H9 (cell line): ENCODE measurements at regions not wholly inside any gene's neighbourhood (a gene's known extent, or its start where the extent isn't known, plus 50 kb on each side); places are given as distances from the start of the nearest gene placed in this dataset.

Experiments
- DNase-seq: peaks from one replicate; pipeline ENCODE4 v3.0.0-alpha.2; 2017
- H2AFZ ChIP-seq: one replicate; pipeline ENCODE4 v1.6.1; 2013; ENCODE audit warnings: mild to moderate bottlenecking, low read length, control low read depth, moderate library complexity
- H2AK5ac ChIP-seq: 2 replicates; pipeline ENCODE4 v1.6.1; 2013; ENCODE audit warnings: low read length, control low read depth, mixed read lengths; ENCODE audit not compliant: insufficient read length
- H2BK120ac ChIP-seq: one replicate; pipeline ENCODE4 v1.6.1; 2013; ENCODE audit warnings: low read depth, mild to moderate bottlenecking, low read length, control low read depth, inconsistent platforms; ENCODE audit not compliant: poor library complexity, severe bottlenecking
- H2BK12ac ChIP-seq: 2 replicates; pipeline ENCODE4 v1.6.1; 2013; ENCODE audit warnings: low read length, control low read depth, mixed read lengths, low read depth; ENCODE audit not compliant: insufficient read length
- H2BK15ac ChIP-seq: 2 replicates; pipeline ENCODE4 v1.6.1; 2013; ENCODE audit warnings: low read depth, low read length, control low read depth
- H2BK20ac ChIP-seq: one replicate; pipeline ENCODE4 v1.6.1; 2013; ENCODE audit warnings: low read depth, mild to moderate bottlenecking, low read length, control low read depth, inconsistent platforms; ENCODE audit not compliant: poor library complexity, severe bottlenecking
- H2BK5ac ChIP-seq: 2 replicates; pipeline ENCODE4 v1.6.1; 2013; ENCODE audit warnings: low read length, control low read depth, mixed read lengths; ENCODE audit not compliant: insufficient read length
- H3K14ac ChIP-seq: 2 replicates; pipeline ENCODE4 v1.6.1; 2013; ENCODE audit warnings: low read length, control low read depth; ENCODE audit not compliant: insufficient read depth
- H3K18ac ChIP-seq: 2 replicates; pipeline ENCODE4 v1.6.1; 2013; ENCODE audit warnings: low read depth, mild to moderate bottlenecking, mixed read lengths, low read length, control low read depth; ENCODE audit not compliant: insufficient read length
- H3K23ac ChIP-seq: 2 replicates; pipeline ENCODE4 v1.6.1; 2013; ENCODE audit warnings: low read length, control low read depth, mixed read lengths, low read depth; ENCODE audit not compliant: insufficient read length
- H3K23me2 ChIP-seq: 2 replicates; pipeline ENCODE4 v1.6.1; 2013; ENCODE audit warnings: low read depth, mild to moderate bottlenecking, mixed read lengths, low read length, control low read depth; ENCODE audit not compliant: insufficient read length, poor library complexity, severe bottlenecking
- H3K27ac ChIP-seq: 2 replicates; pipeline ENCODE4 v1.5.1; 2013; ENCODE audit warnings: low read length, control low read depth, mixed read lengths, low read depth; ENCODE audit not compliant: insufficient read length
- H3K27me3 ChIP-seq: 2 replicates; pipeline ENCODE4 v1.6.1; 2013; ENCODE audit warnings: low read length, control low read depth, inconsistent platforms; ENCODE audit not compliant: insufficient read depth
- H3K4ac ChIP-seq: 2 replicates; pipeline ENCODE4 v1.6.1; 2013; ENCODE audit warnings: low read depth, mild to moderate bottlenecking, control low read depth, inconsistent platforms, low read length, moderate library complexity
- H3K4me1 ChIP-seq: 2 replicates; pipeline ENCODE4 v1.6.1; 2013; ENCODE audit warnings: low read length, control low read depth, inconsistent platforms; ENCODE audit not compliant: insufficient read depth
- H3K4me2 ChIP-seq: 2 replicates; pipeline ENCODE4 v1.6.1; 2013; ENCODE audit warnings: low read length, control low read depth, mixed read lengths; ENCODE audit not compliant: insufficient read length, insufficient read depth
- H3K56ac ChIP-seq: 2 replicates; pipeline ENCODE4 v1.6.1; 2013; ENCODE audit warnings: low read depth, mild to moderate bottlenecking, mixed read lengths, low read length, control low read depth; ENCODE audit not compliant: insufficient read length
- H3K79me1 ChIP-seq: 2 replicates; pipeline ENCODE4 v1.6.1; 2013; ENCODE audit warnings: low read depth, mild to moderate bottlenecking, moderate library complexity, low read length, control low read depth, inconsistent platforms; ENCODE audit not compliant: insufficient read depth, poor library complexity, severe bottlenecking
- H3K79me2 ChIP-seq: 2 replicates; pipeline ENCODE4 v1.6.1; 2013; ENCODE audit warnings: low read length, control low read depth, inconsistent platforms; ENCODE audit not compliant: insufficient read depth
- H3K9ac ChIP-seq: 2 replicates; pipeline ENCODE4 v1.6.1; 2013; ENCODE audit warnings: low read length, control low read depth, mixed read lengths; ENCODE audit not compliant: insufficient read length; ENCODE audit errors: extremely low read depth
- H3K9me3 ChIP-seq: one replicate; pipeline ENCODE4 v1.6.1; 2013; ENCODE audit warnings: low read depth, low read length, inconsistent platforms; ENCODE audit not compliant: control insufficient read depth
- H3T11ph ChIP-seq: one replicate; pipeline ENCODE4 v1.6.1; 2013; ENCODE audit warnings: mild to moderate bottlenecking, low read length, control low read depth, inconsistent platforms
- H4K20me1 ChIP-seq: one replicate; pipeline ENCODE4 v1.6.1; 2013; ENCODE audit not compliant: control insufficient read depth, insufficient read length, insufficient read depth
- H4K5ac ChIP-seq: 2 replicates; pipeline ENCODE4 v1.6.1; 2013; ENCODE audit warnings: low read depth, mild to moderate bottlenecking, mixed read lengths, low read length, control low read depth; ENCODE audit not compliant: insufficient read length
- H4K8ac ChIP-seq: replicated peaks from 2 replicates; pipeline ENCODE4 v1.6.1; 2013; ENCODE audit warnings: low read length, control low read depth, mixed read lengths, low read depth; ENCODE audit not compliant: insufficient read length
- H4K91ac ChIP-seq: 2 replicates; pipeline ENCODE4 v1.6.1; 2013; ENCODE audit warnings: low read depth, mild to moderate bottlenecking, moderate library complexity, mixed read lengths, low read length, control low read depth; ENCODE audit not compliant: insufficient read length
- H3K27ac Mint-ChIP-seq, 3 experiments: 2 replicates in 2 of 3; 3 replicates in 1 of 3; pipeline ENCODE4 v1.8.0; 2020 to 2021; ENCODE audit warnings: mixed read lengths in 3 of 3, mild to moderate bottlenecking in 1 of 3, moderate library complexity in 1 of 3
- H3K27me3 Mint-ChIP-seq: 2 replicates; pipeline ENCODE4 v1.8.0; 2021; ENCODE audit warnings: low read depth, mild to moderate bottlenecking, moderate library complexity, mixed read lengths
- H3K36me3 Mint-ChIP-seq, 3 experiments: 2 replicates in 2 of 3; 3 replicates in 1 of 3; pipeline ENCODE4 v1.8.0; 2020 to 2021; ENCODE audit warnings: low read depth in 3 of 3, mixed read lengths in 3 of 3; ENCODE audit not compliant: insufficient read depth in 1 of 3
- H3K4me1 Mint-ChIP-seq, 2 experiments: 2 replicates each; pipeline ENCODE4 v1.8.0; 2020; ENCODE audit warnings: mixed read lengths in 2 of 2
- H3K4me3 Mint-ChIP-seq, 2 experiments: 2 replicates in 1 of 2; 3 replicates in 1 of 2; pipeline ENCODE4 v1.8.0; 2020 to 2021; ENCODE audit warnings: mild to moderate bottlenecking in 2 of 2, mixed read lengths in 2 of 2, moderate library complexity in 1 of 2
- H3K9me3 Mint-ChIP-seq, 2 experiments: 2 replicates in 1 of 2; 3 replicates in 1 of 2; pipeline ENCODE4 v1.8.0; 2020; ENCODE audit warnings: mild to moderate bottlenecking in 2 of 2, mixed read lengths in 2 of 2, moderate library complexity in 1 of 2
- CTCF ChIP-seq: fragments of 200-600 bp; sonication (generic); conservative IDR thresholded peaks from 3 replicates; pipeline ENCODE4 v1.8.0; 2021; ENCODE audit warnings: antibody characterized with exemption, mild to moderate bottlenecking
- WGBS: extraction: QIAGEN DNeasy Blood & Tissue Kit; methylation state at CpG from one replicate; pipeline ENCODE4 v1.1.7; 2013; ENCODE audit warnings: missing lambda C conversion rate, low lambda C conversion rate, mixed read lengths; ENCODE audit not compliant: insufficient read length; ENCODE audit errors: extremely low coverage; 5-methylcytosine and 5-hydroxymethylcytosine counted together

- H4K5ac ChIP-seq, result no peak overlapping the region
- no peak for TF ChIP-seq CTCF
- H3K23me2 ChIP-seq, result no peaks in the 10 kb centered on the region
- no peak for DNase-seq
- no peaks in the 10 kb centered on the region for H3K9me3 ChIP-seq
- no peak overlapping the region for H3K4me2 ChIP-seq
- no peak overlapping the region for H3K9ac ChIP-seq
- Mint-ChIP-seq H3K27ac (no peak overlapping the region), H3K9me3 (no peaks in the 10 kb centered on the region), H3K4me1 (peaks cover 8 to 13% of the 10 kb centered on the region in 2 experiments), H3K36me3 (no peaks in the 10 kb centered on the region), H3K4me3 (no peak overlapping the region), H3K27me3 (no peaks in the 10 kb centered on the region)
- no peaks in the 10 kb centered on the region for H3K4me1 ChIP-seq
- H3K27me3 ChIP-seq, result no peaks in the 10 kb centered on the region
- no peak overlapping the region for H2AK5ac ChIP-seq
- no peaks in the 10 kb centered on the region for H3K79me2 ChIP-seq
- H4K91ac ChIP-seq, result no peak overlapping the region
- no peak overlapping the region for H4K8ac ChIP-seq
- H3K56ac ChIP-seq, result no peak overlapping the region
- no peak overlapping the region for H2AFZ ChIP-seq
- no peak overlapping the region for H2BK5ac ChIP-seq
- H3K14ac ChIP-seq, result no peak overlapping the region
- H4K20me1 ChIP-seq, result no peaks in the 10 kb centered on the region
- H3K79me1 ChIP-seq, result no peaks in the 10 kb centered on the region
- no peak overlapping the region for H2BK12ac ChIP-seq
- H3T11ph ChIP-seq, result no peak overlapping the region
- H3K27ac ChIP-seq, result no peak overlapping the region
- WGBS, result no CpG with 5 or more reads among the region's 7 CpGs
- no peak overlapping the region for H2BK15ac ChIP-seq
- no peak overlapping the region for H2BK20ac ChIP-seq
- no peak overlapping the region for H3K18ac ChIP-seq
- no peak overlapping the region for H3K23ac ChIP-seq
- no peak overlapping the region for H3K4ac ChIP-seq
- H2BK120ac ChIP-seq, result peak overlapping the region; percentile 36
Measured at GRCh38 chr1:98325646-98326440, 335.7 kb upstream of the SNX7 start.
